Lower leg skin (tissue), 4 donors: ENCODE measurements at regions not wholly inside any gene's neighbourhood (a gene's known extent, or its start where the extent isn't known, plus 50 kb on each side); places are given as distances from the start of the nearest gene placed in this dataset.

Experiments used
- DNase-seq, 2 donors: peaks; one replicate each; pipeline ENCODE4 v3.0.0-alpha.2; 2019; ENCODE audit warnings: low spot score in 2 of 2
- H3K4me3 ChIP-seq: fragments of 200-600 bp; sonication (generic); 2 replicates; pipeline ENCODE4 v1.5.1; 2017; ENCODE audit warnings: mild to moderate bottlenecking, low read depth; ENCODE audit not compliant: poor library complexity, severe bottlenecking
- CTCF ChIP-seq, 3 donors: fragments of 450-650 bp; IDR thresholded peaks; one replicate each; pipeline ENCODE4 v1.5.1; 2016; ENCODE audit warnings: antibody characterized with exemption in 3 of 3, mild to moderate bottlenecking in 3 of 3, moderate library complexity in 2 of 3
- POLR2A ChIP-seq, 2 donors: fragments of 450-650 bp; IDR thresholded peaks; one replicate each; pipeline ENCODE4 v1.6.1; 2016 to 2017; ENCODE audit warnings: antibody characterized with exemption in 2 of 2, mild to moderate bottlenecking in 1 of 2, moderate library complexity in 1 of 2
- WGBS, 2 donors: methylation state at CpG; one replicate each; pipeline ENCODE4 v1.1.5; 2018; 5-methylcytosine and 5-hydroxymethylcytosine counted together
- intact Hi-C: fragments of 100-400 bp; cut with DNase I; formaldehyde crosslinking; loops from one replicate; pipeline ENCODE4 v1.15.0; 2023; ENCODE audit warnings: low total_unique reads

GRCh38 chr4:36394352-36394903, 113.0 kb downstream of the DTHD1 start:
- DNase-seq = no peak
- no peak overlapping the region for H3K4me3 ChIP-seq
- WGBS, 2 donors = 66 to 77% methylated on average over 5 of the region's 5 CpGs
- TF ChIP-seq CTCF (IDR thresholded peaks at IDR 0.05) (no peak), POLR2A (IDR thresholded peaks at IDR 0.05) (no peak)
- intact Hi-C loops = no loop called here

GRCh38 chr4:36399762-36400353, 118.4 kb downstream of the DTHD1 start:
- H3K4me3 ChIP-seq = no peak overlapping the region
- DNase-seq = no peak
- 27 to 30% methylated on average over 2 of the region's 2 CpGs for WGBS, 2 donors
- TF ChIP-seq POLR2A (IDR thresholded peaks at IDR 0.05) (no peak), CTCF (IDR thresholded peaks at IDR 0.05) (no peak)
- intact Hi-C loops = no loop called here

GRCh38 chr4:36402008-36402758, 120.8 kb downstream of the DTHD1 start:
- intact Hi-C loops = no loop called here
- H3K4me3 ChIP-seq = no peak overlapping the region
- 87 to 89% methylated on average over 9 of the region's 9 CpGs for WGBS, 2 donors
- DNase-seq = no peak
- no peak for TF ChIP-seq CTCF (IDR thresholded peaks at IDR 0.05)
- no peak for TF ChIP-seq POLR2A (IDR thresholded peaks at IDR 0.05)

GRCh38 chr4:36411338-36411737, 129.9 kb downstream of the DTHD1 start:
- DNase-seq = no peak
- TF ChIP-seq CTCF (IDR thresholded peaks at IDR 0.05) (no peak), POLR2A (IDR thresholded peaks at IDR 0.05) (no peak)
- WGBS, 2 donors = 83 to 88% methylated on average over 6 of the region's 6 CpGs
- intact Hi-C loops = no loop called here
- H3K4me3 ChIP-seq = no peak overlapping the region

- intact Hi-C loops = no loop called here
- TF ChIP-seq CTCF (IDR thresholded peaks at IDR 0.05) = no peak
- H3K4me3 ChIP-seq = no peak overlapping the region
- DNase-seq = no peak
- 26 to 28% methylated on average over 3 of the region's 3 CpGs for WGBS, 2 donors
Measured at GRCh38 chr4:36414248-36414647, 132.8 kb downstream of the DTHD1 start.
